Left renal cortex interstitium (tissue), 4 donors: ENCODE measurements at regions not wholly inside any gene's neighbourhood (a gene's known extent, or its start where the extent isn't known, plus 50 kb on each side); places are given as distances from the start of the nearest gene placed in this dataset.
"Not testable (repeated sequence)": the region's sequence is repeated elsewhere in the genome, so short reads cannot be mapped to it uniquely, and the experiment has no call there.

Experiments used
- DNase-seq, 4 donors: peaks; one replicate each; pipeline ENCODE4 v3.0.0-alpha.2; 2013; ENCODE audit warnings: low read depth in 4 of 4, low spot score in 2 of 4, missing footprints in 1 of 4

- no peak for DNase-seq
These were observed 593.7 kb upstream of the MMS22L start for GRCh38 chr6:97876711-97877110.

- no peak for DNase-seq
These were observed 599.7 kb upstream of the MMS22L start for GRCh38 chr6:97882755-97883154.

- DNase-seq: no peak
These were observed 602.3 kb upstream of the MMS22L start for GRCh38 chr6:97885325-97885724.

GRCh38 chr6:97885828-97886227 lies 602.8 kb upstream of the MMS22L start:
- DNase-seq: peak in 1 of 4 donors; percentile 14

DNA sequence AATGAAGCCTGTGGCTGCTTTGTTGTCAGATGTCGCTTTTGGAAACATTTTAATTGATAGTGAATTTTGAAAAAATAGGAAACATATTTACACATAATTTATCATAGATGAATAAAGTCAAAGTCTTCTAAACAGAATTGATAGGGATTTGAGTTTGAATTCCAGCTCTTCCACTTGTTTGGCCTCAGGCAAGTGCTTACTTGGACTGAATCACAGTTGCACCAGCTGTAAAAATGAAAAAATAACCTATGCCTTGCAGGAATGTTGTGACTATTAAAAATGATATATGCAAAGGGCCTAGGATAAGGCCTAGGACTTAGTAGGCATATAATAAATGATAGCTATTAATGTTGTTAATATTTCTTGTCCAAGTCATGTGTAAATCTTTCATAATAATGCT lies 618.5 kb upstream of the MMS22L start:
- DNase-seq: no peak

- DNase-seq: no peak
These were observed 626.4 kb upstream of the MMS22L start for GRCh38 chr6:97909380-97909779.

GRCh38 chr6:97913721-97914120 lies 630.7 kb upstream of the MMS22L start:
- DNase-seq: no peak

GRCh38 chr6:97914912-97915311 lies 631.9 kb upstream of the MMS22L start:
- no peak for DNase-seq

DNA sequence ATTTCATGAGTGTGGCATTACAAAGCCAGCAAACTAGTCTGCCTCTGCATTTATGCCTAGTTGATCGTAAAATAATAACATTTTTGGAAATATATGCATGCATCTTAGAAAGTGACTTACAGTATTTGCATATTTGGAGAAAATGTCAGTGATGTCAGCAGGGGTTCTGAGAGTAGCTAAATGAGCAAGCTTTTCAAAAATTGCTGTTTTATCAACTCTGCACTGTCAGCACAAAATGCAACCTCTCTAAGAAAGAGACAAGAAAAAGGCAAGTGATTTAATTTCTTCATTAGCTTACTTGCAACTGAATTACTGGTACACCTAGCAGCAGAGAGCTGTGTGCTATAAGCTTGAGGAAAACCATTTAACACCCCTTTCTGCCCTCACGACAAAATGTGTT lies 632.5 kb upstream of the MMS22L start:
- DNase-seq: no peak

DNA sequence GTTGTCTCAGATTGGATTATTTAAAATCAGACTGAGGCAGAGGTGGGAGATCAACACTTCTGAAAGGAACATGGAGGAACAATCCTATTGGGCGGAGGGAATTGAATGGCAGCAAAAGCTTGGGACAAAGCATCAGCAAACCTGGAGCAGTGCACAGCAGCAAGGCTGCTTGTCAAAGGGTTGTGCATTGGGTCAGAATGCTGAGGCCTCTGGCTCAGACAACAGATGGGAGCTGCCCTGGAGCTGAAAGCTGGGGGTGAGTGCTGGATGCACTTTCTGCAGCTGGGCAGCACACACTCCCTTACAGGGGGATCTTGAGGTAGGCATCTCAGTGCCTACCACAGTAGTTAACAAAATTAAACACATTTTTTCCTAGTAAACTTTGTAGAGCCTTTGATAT lies 634.4 kb upstream of the MMS22L start:
- no peak for DNase-seq

DNA sequence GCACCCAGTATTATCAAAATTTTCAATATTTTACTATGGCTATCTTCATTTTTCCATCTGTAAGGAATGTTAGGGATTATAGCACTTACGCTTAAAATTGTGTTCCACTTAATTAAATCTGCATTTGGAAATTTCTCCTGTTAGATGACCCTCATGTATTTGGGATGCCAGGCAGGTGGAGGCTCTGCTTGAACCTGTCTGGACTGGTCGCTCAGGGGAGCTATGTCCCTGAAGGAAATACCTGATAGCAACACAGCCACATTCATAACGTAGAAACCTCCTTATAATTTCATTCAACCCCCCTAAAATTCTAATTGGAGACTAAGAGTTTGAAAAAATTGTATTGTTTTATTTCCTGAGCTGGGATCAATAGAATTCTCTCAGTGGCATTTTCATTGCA lies 636.0 kb upstream of the MMS22L start:
- DNase-seq: no peak

- no peak for DNase-seq
These were observed 636.6 kb upstream of the MMS22L start for GRCh38 chr6:97919631-97920030.

DNA sequence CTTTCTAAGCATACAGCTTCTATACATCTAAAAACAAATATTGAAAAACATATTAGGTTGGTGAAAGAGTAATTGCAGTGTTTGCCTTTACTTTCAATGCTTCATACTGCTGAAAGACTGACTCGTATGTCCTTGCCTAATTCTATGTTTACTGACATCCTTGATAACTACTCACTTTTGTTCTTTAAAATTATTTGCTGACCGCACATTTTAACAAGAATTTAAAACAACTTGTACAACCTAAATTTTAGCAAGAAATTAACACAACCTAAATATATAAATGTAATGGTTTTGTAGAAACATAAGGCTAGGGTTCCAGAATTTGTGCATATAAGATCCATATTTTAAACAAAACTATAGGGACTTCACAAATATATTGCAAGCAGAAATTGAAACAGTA lies 640.2 kb upstream of the MMS22L start:
- no peak for DNase-seq

- no peak for DNase-seq
These were observed 642.5 kb upstream of the MMS22L start for GRCh38 chr6:97925504-97925903.

- no peak for DNase-seq
These were observed 656.6 kb upstream of the MMS22L start for GRCh38 chr6:97939440-97940168.

- peak in 1 of 4 donors; percentile 12 for DNase-seq
These were observed 664.8 kb upstream of the MMS22L start for GRCh38 chr6:97947841-97948240.

GRCh38 chr6:97958134-97958533 lies 675.1 kb upstream of the MMS22L start:
- DNase-seq: no peak

- DNase-seq: no peak
These were observed 680.2 kb upstream of the MMS22L start for GRCh38 chr6:97963193-97963592.

DNA sequence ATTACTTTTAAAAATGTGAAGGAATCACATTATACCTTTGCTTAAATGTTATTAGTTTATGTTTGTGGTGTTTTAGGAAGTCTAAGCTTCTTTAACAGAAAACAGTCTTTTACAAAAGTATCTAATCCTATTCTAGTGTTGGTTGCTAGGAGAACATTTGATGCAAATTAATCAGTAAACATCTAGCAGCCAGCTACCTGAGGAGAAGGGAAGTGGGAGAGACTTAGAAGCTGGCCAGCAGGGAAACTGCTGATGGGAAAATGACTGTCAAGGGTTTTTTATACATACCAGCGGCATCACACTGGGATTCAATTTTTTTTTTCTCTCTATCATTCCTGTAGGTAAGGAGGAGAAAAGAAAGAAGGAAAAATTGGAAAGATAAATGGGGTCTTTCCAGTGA lies 686.0 kb upstream of the MMS22L start:
- no peak for DNase-seq

DNA sequence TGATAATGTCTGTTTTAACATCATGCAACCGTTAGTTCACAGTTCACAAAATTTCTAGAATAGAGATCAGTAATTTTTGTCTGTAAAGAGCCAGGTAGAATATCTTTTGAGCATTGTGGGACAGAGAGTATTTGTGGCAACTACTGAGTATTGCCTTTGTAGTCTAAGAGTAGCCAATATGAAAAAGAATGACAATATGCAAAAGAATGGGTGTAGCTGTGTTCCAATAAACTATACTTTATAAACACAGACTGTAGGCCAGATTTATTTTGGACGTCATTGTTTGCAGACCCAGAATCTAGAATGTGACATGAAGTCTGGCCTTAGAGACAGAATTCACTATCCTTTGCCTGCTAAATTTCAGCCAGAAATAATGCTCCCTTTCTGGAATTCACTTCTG lies 694.1 kb upstream of the MMS22L start:
- DNase-seq: no peak

GRCh38 chr6:97978855-97979271 lies 695.8 kb upstream of the MMS22L start:
- no peak for DNase-seq

DNA sequence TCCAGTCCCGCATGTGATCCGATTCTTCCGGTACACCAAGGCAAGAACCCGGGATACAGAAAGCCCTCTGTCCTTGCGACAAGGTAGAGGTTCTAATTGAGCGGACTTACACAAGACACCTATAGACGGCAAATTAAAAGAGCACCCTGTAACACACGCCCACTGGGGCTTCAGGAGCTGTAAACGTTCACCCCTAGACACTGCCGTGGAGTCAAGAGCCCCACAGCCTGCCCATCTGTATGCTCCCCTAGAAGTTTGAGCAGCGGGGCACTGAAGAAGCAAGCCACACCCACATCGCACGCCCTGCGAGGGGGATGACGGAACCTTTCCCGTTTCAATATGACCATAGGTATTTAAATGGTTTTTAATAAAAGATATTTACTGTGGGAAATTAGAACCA lies 696.3 kb upstream of the MMS22L start:
- DNase-seq: not testable (repeated sequence)

GRCh38 chr6:97989451-97989850 lies 706.4 kb upstream of the MMS22L start:
- DNase-seq: no peak
